Ovary (tissue), 7 donors: ENCODE measurements at regions not wholly inside any gene's neighbourhood (a gene's known extent, or its start where the extent isn't known, plus 50 kb on each side); places are given as distances from the start of the nearest gene placed in this dataset.

Experiments
- DNase-seq, 5 donors: peaks; one replicate each; pipeline ENCODE4 v3.0.0-alpha.2; 2019 to 2020
- H3K27ac ChIP-seq, 2 donors: fragments of 200-600 bp; one replicate each; pipeline versions ENCODE4 v1.5.1 to v1.8.0; 2019 to 2022
- H3K27me3 ChIP-seq: fragments of 200-600 bp; one replicate; pipeline ENCODE4 v1.8.0; 2022
- H3K36me3 ChIP-seq: fragments of 200-600 bp; sonication (generic); one replicate; pipeline ENCODE4 v1.5.1; 2019
- H3K4me1 ChIP-seq: one replicate; pipeline ENCODE4 v1.8.1; 2013; ENCODE audit warnings: mild to moderate bottlenecking, moderate library complexity; ENCODE audit not compliant: insufficient read depth
- H3K4me3 ChIP-seq: fragments of 200-600 bp; sonication (generic); one replicate; pipeline ENCODE4 v1.5.1; 2017
- H3K9me3 ChIP-seq, 2 donors: fragments of 200-600 bp in 1 of 2; sonication (generic) in 1 of 2; one replicate each; pipeline versions ENCODE4 v1.5.1 to v1.8.1; 2013 to 2019; ENCODE audit warnings: mild to moderate bottlenecking in 1 of 2, moderate library complexity in 1 of 2
- CTCF ChIP-seq, 3 donors: fragments of 450-650 bp in 2 of 3; fragments of 200-600 bp in 1 of 3; IDR thresholded peaks; one replicate each; pipeline versions ENCODE4 v1.5.1 to v1.8.0; 2016 to 2022; ENCODE audit warnings: antibody characterized with exemption in 3 of 3, mild to moderate bottlenecking in 1 of 3
- EP300 ChIP-seq: sonication (generic); formaldehyde crosslinking; IDR thresholded peaks from one replicate; pipeline ENCODE4 v1.6.1; 2017; ENCODE audit warnings: antibody characterized with exemption
- POLR2A ChIP-seq: fragments of 450-650 bp; IDR thresholded peaks from one replicate; pipeline ENCODE4 v1.6.1; 2017; ENCODE audit warnings: antibody characterized with exemption, mild to moderate bottlenecking, moderate library complexity
- WGBS, 3 donors: extraction: QIAGEN DNeasy Blood & Tissue Kit in 1 of 3; methylation state at CpG; one replicate each; pipeline versions ENCODE4 v1.1.5 to v1.1.7; 2013 to 2017; 5-methylcytosine and 5-hydroxymethylcytosine counted together
- intact Hi-C, 4 donors: fragments of 100-400 bp; cut with DNase I; formaldehyde crosslinking; loops; one replicate each; pipeline versions ENCODE4 v1.11.0 to v1.15.1; 2022 to 2023
- donor health status: DM: no; HTN: no; CAD: no; lungs with moderate emphysema.
- donor health status: DM: no; HTN: no; CAD: no.
- donor health status: Bipolar disorder and iron deficiency.
- donor health status: DM: no; HTN: no; CAD: no.
- donor health status: DM: yes; HTN: yes; CAD: no.

GRCh38 chr12:60100852-60101251 lies 505.0 kb downstream of the SLC16A7 start:
- Histone ChIP-seq H3K4me1 (no peaks in the 10 kb centered on the region), H3K36me3 (no peaks in the 10 kb centered on the region), H3K27me3 (no peaks in the 10 kb centered on the region), H3K4me3 (no peak overlapping the region), H3K9me3 (no peaks in the 10 kb centered on the region), H3K27ac (no peak overlapping the region)
- WGBS, 3 donors, result 76 to 92% (median 81%) methylated on average over 1 of the region's 1 CpG
- intact Hi-C loops, result no loop called here
- no peak for DNase-seq
- TF ChIP-seq CTCF (IDR thresholded peaks at IDR 0.05) (no peak), POLR2A (no peak), EP300 (no peak)

GRCh38 chr12:60101715-60102114 lies 505.9 kb downstream of the SLC16A7 start:
- TF ChIP-seq POLR2A (no peak), CTCF (IDR thresholded peaks at IDR 0.05) (no peak), EP300 (no peak)
- Histone ChIP-seq H3K27me3 (no peaks in the 10 kb centered on the region), H3K9me3 (no peaks in the 10 kb centered on the region), H3K4me1 (no peaks in the 10 kb centered on the region), H3K4me3 (no peak overlapping the region), H3K36me3 (no peaks in the 10 kb centered on the region), H3K27ac (no peak overlapping the region)
- intact Hi-C loops, result no loop called here
- no peak for DNase-seq

- Histone ChIP-seq H3K9me3 (no peaks in the 10 kb centered on the region), H3K4me1 (no peaks in the 10 kb centered on the region), H3K4me3 (no peak overlapping the region), H3K27me3 (no peaks in the 10 kb centered on the region), H3K27ac (no peak overlapping the region), H3K36me3 (no peaks in the 10 kb centered on the region)
- no peak for DNase-seq
- intact Hi-C loops, result no loop called here
- 18 to 32% (median 25%) methylated on average over 1 of the region's 1 CpG for whole genome bisulfite sequencing, 3 donors
- TF ChIP-seq EP300 (no peak), POLR2A (no peak), CTCF (IDR thresholded peaks at IDR 0.05) (no peak)
Measured at GRCh38 chr12:60106214-60106613, 510.4 kb downstream of the SLC16A7 start.

GRCh38 chr12:60107992-60108391 lies 512.2 kb downstream of the SLC16A7 start:
- no peaks in the 10 kb centered on the region for H3K9me3 ChIP-seq
- no peaks in the 10 kb centered on the region for H3K27me3 ChIP-seq
- H3K4me3 ChIP-seq, result no peak overlapping the region
- H3K27ac ChIP-seq, result no peak overlapping the region
- no peak for DNase-seq
- TF ChIP-seq CTCF (IDR thresholded peaks at IDR 0.05), result no peak
- TF ChIP-seq POLR2A, result no peak
- no peak for TF ChIP-seq EP300
- no peaks in the 10 kb centered on the region for H3K36me3 ChIP-seq
- intact Hi-C loops, result no loop called here
- no peaks in the 10 kb centered on the region for H3K4me1 ChIP-seq

- intact Hi-C loops, result no loop called here
- H3K4me1 ChIP-seq, result no peaks in the 10 kb centered on the region
- no peaks in the 10 kb centered on the region for H3K36me3 ChIP-seq
- no peak for TF ChIP-seq EP300
- no peak for TF ChIP-seq CTCF (IDR thresholded peaks at IDR 0.05)
- no peak for TF ChIP-seq POLR2A
- 71 to 81% (median 77%) methylated on average over 2 of the region's 2 CpGs for WGBS, 3 donors
- no peak for DNase-seq
- H3K9me3 ChIP-seq, result no peaks in the 10 kb centered on the region
- H3K27ac ChIP-seq, result no peak overlapping the region
- H3K4me3 ChIP-seq, result no peak overlapping the region
- no peaks in the 10 kb centered on the region for H3K27me3 ChIP-seq
Measured at GRCh38 chr12:60112063-60112462, 516.2 kb downstream of the SLC16A7 start.
